IPS-NIHi11 (cell line): ENCODE measurements at regions not wholly inside any gene's neighbourhood (a gene's known extent, or its start where the extent isn't known, plus 50 kb on each side); places are given as distances from the start of the nearest gene placed in this dataset.

Source experiments
- DNase-seq: peaks from one replicate; pipeline ENCODE4 v3.0.0; 2012; ENCODE audit warnings: mixed read lengths, low spot score

- DNase-seq = no peak
These were observed 306.5 kb downstream of the AJAP1 start for GRCh38 chr1:4960782-4961475.

- DNase-seq = no peak
These were observed 305.9 kb downstream of the AJAP1 start for GRCh38 chr1:4960336-4960735.

GRCh38 chr1:4959216-4959615 is 304.8 kb downstream of the AJAP1 start:
- DNase-seq = no peak

- no peak for DNase-seq
These were observed 302.6 kb downstream of the AJAP1 start for GRCh38 chr1:4957027-4957426.

- DNase-seq = no peak
These were observed 300.0 kb downstream of the AJAP1 start for GRCh38 chr1:4954392-4954791.

GRCh38 chr1:4951601-4952000 is 297.2 kb downstream of the AJAP1 start:
- DNase-seq = no peak

- DNase-seq = no peak
These were observed 291.9 kb downstream of the AJAP1 start for GRCh38 chr1:4946343-4946742.

- no peak for DNase-seq
These were observed 290.5 kb downstream of the AJAP1 start for GRCh38 chr1:4944911-4945310.

GRCh38 chr1:4944072-4944471 is 289.7 kb downstream of the AJAP1 start:
- DNase-seq = no peak

GRCh38 chr1:4939266-4939665 is 284.9 kb downstream of the AJAP1 start:
- no peak for DNase-seq

- no peak for DNase-seq
These were observed 283.6 kb downstream of the AJAP1 start for GRCh38 chr1:4937876-4938534.

GRCh38 chr1:4935807-4936206 is 281.4 kb downstream of the AJAP1 start:
- no peak for DNase-seq

- no peak for DNase-seq
These were observed 278.8 kb downstream of the AJAP1 start for GRCh38 chr1:4933232-4933631.

GRCh38 chr1:4932311-4933030 is 278.1 kb downstream of the AJAP1 start:
- DNase-seq = no peak

GRCh38 chr1:4931486-4931885 is 277.1 kb downstream of the AJAP1 start:
- DNase-seq = peak; percentile 45

GRCh38 chr1:4928186-4928585 is 273.8 kb downstream of the AJAP1 start:
- DNase-seq = no peak

- no peak for DNase-seq
These were observed 269.9 kb downstream of the AJAP1 start for GRCh38 chr1:4924356-4924755.

GRCh38 chr1:4916610-4917009 is 262.2 kb downstream of the AJAP1 start:
- no peak for DNase-seq

GRCh38 chr1:4915154-4915553 is 260.7 kb downstream of the AJAP1 start:
- no peak for DNase-seq

GRCh38 chr1:4908486-4908885 is 254.1 kb downstream of the AJAP1 start:
- no peak for DNase-seq

GRCh38 chr1:4894566-4894965 is 240.2 kb downstream of the AJAP1 start:
- DNase-seq = no peak

- DNase-seq = peak; percentile 32
These were observed 226.2 kb downstream of the AJAP1 start for GRCh38 chr1:4880626-4881025.

- DNase-seq = no peak
These were observed 223.0 kb downstream of the AJAP1 start for GRCh38 chr1:4877426-4877825.
